ENCODE measurements at regions not wholly inside any gene's neighbourhood (a gene's known extent, or its start where the extent isn't known, plus 50 kb on each side); places are given as distances from the start of the nearest gene placed in this dataset.

GRCh38 chr11:71086687-71087258 is 165.6 kb downstream of the SHANK2 start:
- H3K27ac Mint-ChIP-seq (ENCODE audit: unreplicated experiment) = no peak overlapping the region
- peak; percentile 63 for TF ChIP-seq CTCF (IDR thresholded peaks at IDR 0.05)
- H3K9me3 Mint-ChIP-seq (ENCODE audit: unreplicated experiment) = no peaks in the 10 kb centered on the region
- peaks cover 2% of the 10 kb centered on the region for H3K27me3 Mint-ChIP-seq (ENCODE audit: unreplicated experiment)
- DNase-seq (ENCODE audit: extremely low spot score, unreplicated experiment) = no peak
- H3K4me1 Mint-ChIP-seq (ENCODE audit: unreplicated experiment) = no peaks in the 10 kb centered on the region
- no peaks in the 10 kb centered on the region for H3K36me3 Mint-ChIP-seq (ENCODE audit: unreplicated experiment)
- no peak overlapping the region for H3K4me3 Mint-ChIP-seq (ENCODE audit: unreplicated experiment)

- no peaks in the 10 kb centered on the region for H3K4me1 Mint-ChIP-seq (ENCODE audit: unreplicated experiment)
- no peak overlapping the region for H3K4me3 Mint-ChIP-seq (ENCODE audit: unreplicated experiment)
- H3K27me3 Mint-ChIP-seq (ENCODE audit: unreplicated experiment) = peaks cover 2% of the 10 kb centered on the region
- no peaks in the 10 kb centered on the region for H3K9me3 Mint-ChIP-seq (ENCODE audit: unreplicated experiment)
- no peak for TF ChIP-seq CTCF (IDR thresholded peaks at IDR 0.05)
- no peak for DNase-seq (ENCODE audit: extremely low spot score, unreplicated experiment)
- H3K36me3 Mint-ChIP-seq (ENCODE audit: unreplicated experiment) = no peaks in the 10 kb centered on the region
- no peak overlapping the region for H3K27ac Mint-ChIP-seq (ENCODE audit: unreplicated experiment)
Measured at GRCh38 chr11:71084306-71085012, 167.9 kb downstream of the SHANK2 start.

- no peak for TF ChIP-seq CTCF (IDR thresholded peaks at IDR 0.05)
- Mint-ChIP-seq H3K4me3 (ENCODE audit: unreplicated experiment) (no peak overlapping the region), H3K27me3 (ENCODE audit: unreplicated experiment) (peaks cover 2% of the 10 kb centered on the region), H3K9me3 (ENCODE audit: unreplicated experiment) (peaks cover 3% of the 10 kb centered on the region), H3K27ac (ENCODE audit: unreplicated experiment) (no peak overlapping the region), H3K4me1 (ENCODE audit: unreplicated experiment) (no peaks in the 10 kb centered on the region), H3K36me3 (ENCODE audit: unreplicated experiment) (no peaks in the 10 kb centered on the region)
- DNase-seq (ENCODE audit: extremely low spot score, unreplicated experiment) = no peak
Measured at GRCh38 chr11:71083105-71083504, 169.3 kb downstream of the SHANK2 start.

GRCh38 chr11:71082454-71082853 is 169.9 kb downstream of the SHANK2 start:
- H3K9me3 Mint-ChIP-seq (ENCODE audit: unreplicated experiment) = peaks cover 7% of the 10 kb centered on the region
- H3K27me3 Mint-ChIP-seq (ENCODE audit: unreplicated experiment) = no peaks in the 10 kb centered on the region
- no peak for TF ChIP-seq CTCF (IDR thresholded peaks at IDR 0.05)
- DNase-seq (ENCODE audit: extremely low spot score, unreplicated experiment) = no peak
- H3K36me3 Mint-ChIP-seq (ENCODE audit: unreplicated experiment) = no peaks in the 10 kb centered on the region
- no peak overlapping the region for H3K27ac Mint-ChIP-seq (ENCODE audit: unreplicated experiment)
- no peaks in the 10 kb centered on the region for H3K4me1 Mint-ChIP-seq (ENCODE audit: unreplicated experiment)
- no peak overlapping the region for H3K4me3 Mint-ChIP-seq (ENCODE audit: unreplicated experiment)

GRCh38 chr11:71081704-71082230 is 170.6 kb downstream of the SHANK2 start:
- peaks cover 7% of the 10 kb centered on the region for H3K9me3 Mint-ChIP-seq (ENCODE audit: unreplicated experiment)
- no peaks in the 10 kb centered on the region for H3K4me1 Mint-ChIP-seq (ENCODE audit: unreplicated experiment)
- H3K27me3 Mint-ChIP-seq (ENCODE audit: unreplicated experiment) = no peaks in the 10 kb centered on the region
- H3K27ac Mint-ChIP-seq (ENCODE audit: unreplicated experiment) = no peak overlapping the region
- TF ChIP-seq CTCF (IDR thresholded peaks at IDR 0.05) = no peak
- DNase-seq (ENCODE audit: extremely low spot score, unreplicated experiment) = no peak
- no peaks in the 10 kb centered on the region for H3K36me3 Mint-ChIP-seq (ENCODE audit: unreplicated experiment)
- H3K4me3 Mint-ChIP-seq (ENCODE audit: unreplicated experiment) = no peak overlapping the region

Measured in osteocyte (in vitro differentiated cells).